Activated CD4-positive, alpha-beta T cell treated with anti-CD3 and anti-CD28 coated beads for 24 hours (primary cell): ENCODE measurements at regions not wholly inside any gene's neighbourhood (a gene's known extent, or its start where the extent isn't known, plus 50 kb on each side); places are given as distances from the start of the nearest gene placed in this dataset.

Experiments used
- DNase-seq, 2 donors: peaks; one replicate each; pipeline ENCODE4 v3.0.0-alpha.2; 2020; ENCODE audit warnings: low read depth in 2 of 2

- DNase-seq = no peak
These were observed 210.3 kb upstream of the TSHZ3 start for GRCh38 chr19:31559494-31559893.

- no peak for DNase-seq
These were observed 211.1 kb upstream of the TSHZ3 start for GRCh38 chr19:31560086-31561060.

GRCh38 chr19:31562966-31563612 is 213.9 kb upstream of the TSHZ3 start:
- DNase-seq = no peak

GRCh38 chr19:31567776-31568175 is 218.5 kb upstream of the TSHZ3 start:
- DNase-seq = no peak

GRCh38 chr19:31568724-31569123 is 219.5 kb upstream of the TSHZ3 start:
- no peak for DNase-seq

GRCh38 chr19:31570718-31571117 is 221.5 kb upstream of the TSHZ3 start:
- no peak for DNase-seq

GRCh38 chr19:31572102-31572975 is 223.1 kb upstream of the TSHZ3 start:
- no peak for DNase-seq

GRCh38 chr19:31572976-31573298 is 223.7 kb upstream of the TSHZ3 start:
- no peak for DNase-seq

- DNase-seq = no peak
These were observed 225.2 kb upstream of the TSHZ3 start for GRCh38 chr19:31574251-31574973.

GRCh38 chr19:31575846-31576335 is 226.7 kb upstream of the TSHZ3 start:
- DNase-seq = no peak

GRCh38 chr19:31578326-31578725 is 229.1 kb upstream of the TSHZ3 start:
- no peak for DNase-seq

GRCh38 chr19:31583148-31583547 is 233.9 kb upstream of the TSHZ3 start:
- DNase-seq = no peak

- no peak for DNase-seq
These were observed 237.0 kb upstream of the TSHZ3 start for GRCh38 chr19:31586282-31586681.

GRCh38 chr19:31589109-31589508 is 239.9 kb upstream of the TSHZ3 start:
- no peak for DNase-seq

GRCh38 chr19:31591258-31591657 is 242.0 kb upstream of the TSHZ3 start:
- DNase-seq = no peak

- DNase-seq = no peak
These were observed 243.2 kb upstream of the TSHZ3 start for GRCh38 chr19:31592456-31592855.

- no peak for DNase-seq
These were observed 245.5 kb upstream of the TSHZ3 start for GRCh38 chr19:31594701-31595100.

GRCh38 chr19:31595521-31595920 is 246.3 kb upstream of the TSHZ3 start:
- no peak for DNase-seq

GRCh38 chr19:31596751-31597150 is 247.5 kb upstream of the TSHZ3 start:
- DNase-seq = no peak

GRCh38 chr19:31597616-31598015 is 248.4 kb upstream of the TSHZ3 start:
- DNase-seq = no peak

- DNase-seq = no peak
These were observed 249.5 kb upstream of the TSHZ3 start for GRCh38 chr19:31598730-31599238.
